Keratinocyte (primary cell): ENCODE measurements at regions not wholly inside any gene's neighbourhood (a gene's known extent, or its start where the extent isn't known, plus 50 kb on each side); places are given as distances from the start of the nearest gene placed in this dataset.

ENCODE experiments used
- DNase-seq: peaks from one replicate; pipeline ENCODE4 v3.0.0-alpha.2; 2011; ENCODE audit warnings: low read depth, missing footprints, low spot score
- FAIRE-seq: peaks from 2 replicates; lab custom pipeline; 2011; peaks lifted over from hg19 to GRCh38; lab: Jason Lieb, UNC
- H2AFZ ChIP-seq: 2 replicates; pipeline ENCODE4 v1.6.0; 2012; ENCODE audit warnings: low read length, control low read depth, inconsistent platforms; ENCODE audit not compliant: control insufficient read depth
- H3K27ac ChIP-seq: 2 replicates; pipeline ENCODE4 v1.5.1; 2011; ENCODE audit warnings: low read length; ENCODE audit not compliant: control insufficient read depth, insufficient read depth
- H3K27me3 ChIP-seq: 3 replicates; pipeline ENCODE4 v1.6.0; 2011; ENCODE audit warnings: low read length; ENCODE audit not compliant: control insufficient read depth, insufficient read depth; ENCODE audit errors: extremely low read depth
- H3K36me3 ChIP-seq, 2 experiments: 2 replicates in 1 of 2; 3 replicates in 1 of 2; pipeline ENCODE4 v1.5.1; 2011; ENCODE audit warnings: low read length in 2 of 2, mild to moderate bottlenecking in 1 of 2; ENCODE audit not compliant: control insufficient read depth in 2 of 2, insufficient read depth in 2 of 2; ENCODE audit errors: extremely low read depth in 1 of 2
- H3K4me1 ChIP-seq: 3 replicates; pipeline ENCODE4 v1.5.1; 2011; ENCODE audit warnings: low read length; ENCODE audit not compliant: control insufficient read depth, insufficient read depth; ENCODE audit errors: extremely low read depth
- H3K4me2 ChIP-seq: 3 replicates; pipeline ENCODE4 v1.6.0; 2011; ENCODE audit warnings: low read depth, low read length; ENCODE audit not compliant: control insufficient read depth, insufficient read depth; ENCODE audit errors: extremely low read depth
- H3K4me3 ChIP-seq, 3 experiments: fragments of 200-600 bp in 1 of 3; sonication (generic) in 1 of 3; 2 replicates in 2 of 3; 3 replicates in 1 of 3; pipeline ENCODE4 v1.5.1; 2011 to 2016; ENCODE audit warnings: low read length in 3 of 3, mild to moderate bottlenecking in 3 of 3, control low read depth in 2 of 3, inconsistent platforms in 1 of 3, low read depth in 1 of 3, mixed read lengths in 1 of 3, mixed run types in 1 of 3, moderate library complexity in 1 of 3; ENCODE audit not compliant: control insufficient read depth in 2 of 3, insufficient read depth in 2 of 3; ENCODE audit errors: extremely low read depth in 1 of 3
- H3K79me2 ChIP-seq: 2 replicates; pipeline ENCODE4 v1.6.0; 2012; ENCODE audit warnings: low read length; ENCODE audit not compliant: control insufficient read depth, insufficient read depth
- H3K9ac ChIP-seq: 3 replicates; pipeline ENCODE4 v1.6.0; 2011; ENCODE audit warnings: low read length; ENCODE audit not compliant: control insufficient read depth, insufficient read depth; ENCODE audit errors: extremely low read depth
- H3K9me1 ChIP-seq: 3 replicates; pipeline ENCODE4 v1.6.0; 2011; ENCODE audit warnings: low read length; ENCODE audit not compliant: control insufficient read depth, insufficient read depth; ENCODE audit errors: extremely low read depth
- H3K9me3 ChIP-seq: 2 replicates; pipeline ENCODE4 v1.5.1; 2012; ENCODE audit warnings: low read depth, low read length; ENCODE audit not compliant: control insufficient read depth
- H4K20me1 ChIP-seq: 3 replicates; pipeline ENCODE4 v1.6.0; 2011; ENCODE audit warnings: low read length; ENCODE audit not compliant: control insufficient read depth, insufficient read depth; ENCODE audit errors: extremely low read depth
- CTCF ChIP-seq, 3 experiments: IDR thresholded peaks in 1 of 3; conservative IDR thresholded peaks in 1 of 3; optimal IDR thresholded peaks in 1 of 3; 2 replicates in 2 of 3; 3 replicates in 1 of 3; pipeline versions ENCODE3 to v1.5.1; 2011; ENCODE audit warnings: low read length in 3 of 3, mild to moderate bottlenecking in 3 of 3, moderate library complexity in 2 of 3, control low read depth in 1 of 3, inconsistent platforms in 1 of 3; ENCODE audit not compliant: insufficient read depth in 2 of 3; ENCODE audit errors: extremely low read depth in 1 of 3
- EZH2 ChIP-seq: IDR thresholded peaks from one replicate; pipeline ENCODE4 v1.6.1; 2012; ENCODE audit warnings: inconsistent platforms, mild to moderate bottlenecking, low read length, moderate library complexity
- dilution Hi-C: fragments of 300-500 bp; cut with MboI; formaldehyde crosslinking; loops from one replicate; pipeline ENCODE4 v1.7.0; 2020; ENCODE audit warnings: low sequenced_read_pairs; ENCODE audit not compliant: extremely low pct_ligation_motif_present

DNA sequence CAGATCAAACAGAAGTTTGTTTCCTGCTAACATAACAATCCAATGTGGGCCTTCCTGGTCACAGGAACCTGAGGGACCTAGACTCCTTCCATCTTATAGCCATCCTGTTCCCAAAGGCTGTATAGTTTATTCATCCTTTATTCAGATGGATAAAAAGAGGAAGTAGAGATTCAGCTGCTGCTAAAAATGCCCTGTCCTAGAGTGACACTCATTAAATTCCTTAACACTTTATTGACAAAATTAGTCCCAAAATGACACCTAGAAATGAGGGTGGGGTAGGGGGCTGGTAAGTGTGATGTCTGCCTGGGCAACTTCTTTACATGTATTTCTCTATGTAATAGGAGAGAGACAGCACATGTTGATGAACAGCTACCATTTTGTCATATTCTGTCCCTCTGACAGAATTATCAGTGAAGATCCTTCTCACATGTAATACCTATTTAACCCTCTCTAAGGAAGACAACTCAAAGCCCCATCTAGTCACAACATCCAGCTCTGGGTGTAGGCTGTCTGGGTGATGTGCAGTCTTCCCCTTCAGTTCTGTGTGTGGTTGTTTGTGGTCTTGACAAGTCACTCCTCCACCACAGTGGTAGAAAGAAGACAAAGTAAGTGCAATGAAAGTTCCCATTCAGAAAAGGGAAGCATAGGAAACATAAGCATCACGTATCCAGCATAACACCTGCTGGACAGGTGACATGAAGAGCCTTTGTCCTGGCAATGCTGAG is 253.9 kb upstream of the CNTNAP5 start:
- FAIRE-seq, result no peak
- dilution Hi-C loops, result no loop called here

DNA sequence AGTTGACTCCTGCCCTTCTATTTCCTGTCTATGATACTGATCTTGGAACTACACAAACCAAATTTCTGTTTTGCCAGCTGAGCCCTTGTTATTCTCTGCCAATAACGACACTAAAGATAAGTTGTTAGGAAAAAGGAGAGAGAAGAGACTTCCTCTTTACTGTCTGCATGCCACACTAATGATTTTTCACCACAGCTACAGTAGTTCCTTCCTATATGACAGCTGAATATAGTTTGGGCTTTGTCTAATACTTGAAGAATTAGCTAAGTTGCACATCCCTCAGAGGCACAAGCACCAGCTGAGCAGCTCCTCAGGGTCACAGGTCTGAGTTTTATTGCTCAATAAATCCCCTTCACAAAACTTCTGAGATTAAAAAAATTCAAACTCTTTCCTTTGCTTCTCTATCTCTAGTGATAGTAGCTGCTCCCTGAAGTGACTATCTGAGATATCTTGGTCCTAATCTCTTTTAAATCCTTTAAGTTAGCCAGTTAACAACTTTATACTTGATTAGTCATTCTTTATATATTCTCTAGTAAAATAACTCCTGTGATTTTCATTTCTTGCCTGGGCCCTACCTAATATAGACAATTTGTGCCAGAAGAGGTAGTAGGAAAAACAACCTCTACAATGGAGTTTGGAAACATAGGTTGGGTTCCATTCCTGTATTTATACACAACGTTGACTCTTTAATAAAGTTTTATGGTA is 253.0 kb upstream of the CNTNAP5 start:
- Histone ChIP-seq H3K9me1 (no peaks in the 10 kb centered on the region), H2AFZ (no peak overlapping the region), H3K27me3 (no peaks in the 10 kb centered on the region), H3K36me3 (no peaks in the 10 kb centered on the region), H3K9ac (no peak overlapping the region), H3K4me3 (no peak overlapping the region), H3K79me2 (no peaks in the 10 kb centered on the region), H3K27ac (no peak overlapping the region), H3K4me2 (no peak overlapping the region), H3K4me1 (no peaks in the 10 kb centered on the region), H4K20me1 (no peaks in the 10 kb centered on the region), H3K9me3 (no peaks in the 10 kb centered on the region)
- no peak for TF ChIP-seq CTCF (optimal IDR thresholded peaks at IDR 0.05 in 1 of 3, IDR thresholded peaks at IDR 0.05 in 1 of 3, conservative IDR thresholded peaks at IDR 0.05 in 1 of 3; ENCODE audit: extremely low read depth in 1 of 3, insufficient read depth in 2 of 3, low read length in 3 of 3)
- TF ChIP-seq EZH2, result no peak
- FAIRE-seq, result no peak
- no peak for DNase-seq
- dilution Hi-C loops, result no loop called here

More for the DNA sequence above, 253.9 kb upstream of the CNTNAP5 start:
- Histone ChIP-seq H4K20me1 (no peaks in the 10 kb centered on the region), H3K36me3 (no peaks in the 10 kb centered on the region), H3K27ac (no peak overlapping the region), H3K79me2 (no peaks in the 10 kb centered on the region), H3K4me1 (no peaks in the 10 kb centered on the region), H3K4me3 (no peak overlapping the region), H3K9ac (no peak overlapping the region), H3K9me3 (no peaks in the 10 kb centered on the region), H3K4me2 (no peak overlapping the region), H3K27me3 (no peaks in the 10 kb centered on the region), H3K9me1 (no peaks in the 10 kb centered on the region), H2AFZ (no peak overlapping the region)
- DNase-seq, result no peak
- no peak for TF ChIP-seq EZH2
- no peak for TF ChIP-seq CTCF (optimal IDR thresholded peaks at IDR 0.05 in 1 of 3, IDR thresholded peaks at IDR 0.05 in 1 of 3, conservative IDR thresholded peaks at IDR 0.05 in 1 of 3; ENCODE audit: extremely low read depth in 1 of 3, insufficient read depth in 2 of 3, low read length in 3 of 3)
